IMR-90 (cell line): ENCODE measurements at regions not wholly inside any gene's neighbourhood (a gene's known extent, or its start where the extent isn't known, plus 50 kb on each side); places are given as distances from the start of the nearest gene placed in this dataset.

Source experiments
- ATAC-seq: fragments of 200-7000 bp; cut with Tn5 transposase; 2 replicates; pipeline ENCODE4 v1.9.1; 2020; ENCODE audit warnings: low read depth, mild to moderate bottlenecking, moderate library complexity
- BruUV-seq: library from RNA; stranded (reverse); fragments of 400-500 nt; replicated peaks from 2 replicates; lab custom pipeline; 2021; lab: Mats Ljungman, UMichigan
- CTCF ChIA-PET: fragments of 300-600 bp; formaldehyde crosslinking; extraction: SDS; loops from one replicate; lab custom pipeline; 2021; ENCODE audit warnings: antibody characterized with exemption; lab: Yijun Ruan, JAX
- POLR2A ChIA-PET: fragments of 300-600 bp; sonication (Branson Sonifier 250); formaldehyde crosslinking; loops from one replicate; lab custom pipeline; 2022; ENCODE audit warnings: antibody characterized with exemption; ENCODE audit not compliant: unreplicated experiment; lab: Charles Lee
- DNase-seq: peaks from one replicate; pipeline ENCODE4 v3.0.0; 2013
- H2AFZ ChIP-seq: replicated peaks from 2 replicates; pipeline ENCODE3; 2013; ENCODE audit warnings: low read length, mild to moderate bottlenecking; ENCODE audit not compliant: poor library complexity
- H2AK5ac ChIP-seq: 2 replicates; pipeline ENCODE4 v1.6.1; 2013; ENCODE audit warnings: low read depth, low read length, inconsistent platforms
- H2AK9ac ChIP-seq: replicated peaks from 2 replicates; pipeline ENCODE3; 2013; ENCODE audit warnings: mild to moderate bottlenecking, low read depth, low read length, moderate library complexity; ENCODE audit not compliant: poor library complexity
- H2BK120ac ChIP-seq: 2 replicates; pipeline ENCODE4 v1.6.1; 2013; ENCODE audit warnings: low read depth, low read length, inconsistent platforms
- H2BK15ac ChIP-seq: 3 replicates; pipeline ENCODE4 v1.6.1; 2013; ENCODE audit warnings: low read depth, low read length, inconsistent platforms
- H2BK20ac ChIP-seq: 2 replicates; pipeline ENCODE4 v1.6.1; 2013; ENCODE audit warnings: low read depth, mild to moderate bottlenecking, inconsistent platforms, low read length, moderate library complexity
- H2BK5ac ChIP-seq: 2 replicates; pipeline ENCODE4 v1.6.1; 2013; ENCODE audit warnings: mild to moderate bottlenecking, low read depth, low read length, inconsistent platforms; ENCODE audit not compliant: poor library complexity, severe bottlenecking
- H3K14ac ChIP-seq: replicated peaks from 2 replicates; pipeline ENCODE4 v1.6.1; 2013; ENCODE audit warnings: low read depth, low read length, inconsistent platforms
- H3K18ac ChIP-seq: 2 replicates; pipeline ENCODE4 v1.6.1; 2013; ENCODE audit warnings: low read depth, low read length, control low read depth
- H3K23ac ChIP-seq: 2 replicates; pipeline ENCODE4 v1.6.1; 2013; ENCODE audit warnings: low read depth, low read length, inconsistent platforms
- H3K27ac ChIP-seq: 2 replicates; pipeline ENCODE4 v1.5.1; 2013; ENCODE audit warnings: mild to moderate bottlenecking, control low read depth, low read length; ENCODE audit not compliant: insufficient read depth
- H3K27me3 ChIP-seq: 2 replicates; pipeline ENCODE4 v1.6.1; 2013; ENCODE audit warnings: low read length; ENCODE audit not compliant: control insufficient read depth, insufficient read depth
- H3K36me3 ChIP-seq: 2 replicates; pipeline ENCODE4 v1.6.1; 2013; ENCODE audit warnings: low read length, mixed read lengths; ENCODE audit not compliant: control insufficient read depth, insufficient read depth
- H3K4ac ChIP-seq: 2 replicates; pipeline ENCODE4 v1.6.1; 2013; ENCODE audit warnings: low read depth, low read length, inconsistent platforms
- H3K4me1 ChIP-seq: 2 replicates; pipeline ENCODE4 v1.6.1; 2013; ENCODE audit warnings: low read length, mixed read lengths; ENCODE audit not compliant: control insufficient read depth, insufficient read depth
- H3K4me2 ChIP-seq: 2 replicates; pipeline ENCODE4 v1.6.1; 2013; ENCODE audit warnings: low read depth, mild to moderate bottlenecking, control low read depth, low read length, moderate library complexity
- H3K4me3 ChIP-seq: 2 replicates; pipeline ENCODE4 v1.5.1; 2013; ENCODE audit warnings: low read depth, mild to moderate bottlenecking, control low read depth, low read length, moderate library complexity; ENCODE audit not compliant: insufficient read depth
- H3K56ac ChIP-seq: 2 replicates; pipeline ENCODE4 v1.6.1; 2013; ENCODE audit warnings: low read length, inconsistent platforms; ENCODE audit not compliant: insufficient read depth; ENCODE audit errors: extremely low read depth
- H3K79me1 ChIP-seq, 2 experiments: 2 replicates each; pipeline ENCODE4 v1.6.1; 2013; ENCODE audit warnings: low read length in 2 of 2, inconsistent platforms in 1 of 2, low read depth in 1 of 2
- H3K9ac ChIP-seq: 2 replicates; pipeline ENCODE4 v1.6.1; 2013; ENCODE audit warnings: low read depth, low read length, control low read depth
- H3K9me1 ChIP-seq: 2 replicates; pipeline ENCODE4 v1.6.1; 2013; ENCODE audit warnings: low read length, inconsistent platforms; ENCODE audit not compliant: insufficient read depth
- H3K9me3 ChIP-seq: 2 replicates; pipeline ENCODE4 v1.6.1; 2013; ENCODE audit warnings: low read length; ENCODE audit not compliant: control insufficient read depth, insufficient read depth
- H4K20me1 ChIP-seq: 2 replicates; pipeline ENCODE4 v1.6.1; 2013; ENCODE audit warnings: low read length, inconsistent platforms; ENCODE audit not compliant: insufficient read depth
- H4K5ac ChIP-seq: 2 replicates; pipeline ENCODE4 v1.6.1; 2013; ENCODE audit warnings: mild to moderate bottlenecking, low read depth, low read length, control low read depth
- H4K8ac ChIP-seq, 2 experiments: 2 replicates each; pipeline ENCODE4 v1.6.1; 2013; ENCODE audit warnings: low read depth in 2 of 2, low read length in 2 of 2, control low read depth in 1 of 2, inconsistent platforms in 1 of 2
- H4K91ac ChIP-seq: 2 replicates; pipeline ENCODE4 v1.6.1; 2013; ENCODE audit warnings: low read depth, low read length, inconsistent platforms; ENCODE audit not compliant: insufficient read depth
- MXI1 ChIP-seq: IDR thresholded peaks from 2 replicates; pipeline ENCODE4 v1.6.1; 2012; ENCODE audit warnings: low read depth, mild to moderate bottlenecking, low read length, moderate library complexity, borderline replicate concordance
- SMC3 ChIP-seq: fragments of 150-350 bp; IDR thresholded peaks from 2 replicates; pipeline ENCODE4 v1.6.1; 2016; ENCODE audit warnings: low read depth, mild to moderate bottlenecking, antibody characterized with exemption, low read length, moderate library complexity
- WGBS, 2 experiments: methylation state at CpG; one replicate each; pipeline versions ENCODE4 v1.1.5 to v1.1.7; 2013; ENCODE audit warnings: missing lambda C conversion rate in 2 of 2; ENCODE audit not compliant: insufficient read length in 1 of 2; ENCODE audit errors: extremely low coverage in 2 of 2; 5-methylcytosine and 5-hydroxymethylcytosine counted together
- dilution Hi-C: fragments of 300-500 bp; cut with HindIII; formaldehyde crosslinking; loops from one replicate; pipeline ENCODE4 v1.14.3; 2018; ENCODE audit warnings: low sequenced_read_pairs; ENCODE audit not compliant: unreplicated experiment
- in situ Hi-C: fragments of 300-500 bp; cut with MboI; formaldehyde crosslinking; loops from 3 replicates; pipeline ENCODE4 v1.14.3; 2019; ENCODE audit warnings: low sequenced_read_pairs, inconsistent platforms, mixed read lengths
- intact Hi-C: fragments of 100-400 bp; cut with micrococcal nuclease; formaldehyde crosslinking; loops from 2 replicates; pipeline ENCODE4 v1.10.0; 2022
- TF ChIP-seq, protein P1 (sequence below): fragments of 150-350 bp; IDR thresholded peaks from 2 replicates; pipeline ENCODE4 v1.6.1; 2016; ENCODE audit warnings: low read depth, mild to moderate bottlenecking, low read length, moderate library complexity, borderline replicate concordance

DNA sequence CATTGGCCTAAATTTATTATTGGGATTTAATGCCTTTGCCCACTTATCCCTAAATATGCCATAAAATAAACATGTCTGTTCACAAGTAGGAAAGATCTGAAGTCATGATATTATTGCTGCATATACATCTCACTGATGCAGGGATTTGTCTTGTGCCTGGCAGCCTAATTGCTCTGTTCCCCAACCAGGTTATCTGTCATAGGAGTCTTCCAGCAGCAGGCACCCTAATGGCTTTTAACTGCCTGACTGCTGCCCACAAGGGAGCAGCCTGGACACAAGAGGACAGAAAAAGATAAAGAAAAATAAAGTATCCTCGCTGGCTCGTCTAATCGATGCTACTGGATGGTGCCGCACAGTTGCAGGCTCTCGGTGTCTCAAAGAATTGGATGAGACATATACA is 337.6 kb upstream of the FAR2 start:
- Histone ChIP-seq H3K14ac (no peak overlapping the region), H3K23ac (no peak overlapping the region), H2BK5ac (no peak overlapping the region), H3K9me3 (peaks cover 2% of the 10 kb centered on the region), H3K9ac (no peak overlapping the region), H3K79me1 (no peaks in the 10 kb centered on the region), H2BK15ac (no peak overlapping the region), H3K4me3 (no peak overlapping the region), H4K8ac (no peak overlapping the region), H3K36me3 (no peaks in the 10 kb centered on the region), H3K4me1 (no peaks in the 10 kb centered on the region), H3K27me3 (no peaks in the 10 kb centered on the region), H3K4me2 (no peak overlapping the region), H4K5ac (no peak overlapping the region), H2AK9ac (no peak overlapping the region), H3K9me1 (no peaks in the 10 kb centered on the region), H2AFZ (no peak overlapping the region), H3K56ac (no peak overlapping the region), H4K20me1 (no peaks in the 10 kb centered on the region), H2AK5ac (no peak overlapping the region), H3K4ac (no peak overlapping the region), H3K18ac (no peak overlapping the region), H3K27ac (no peak overlapping the region), H2BK20ac (no peak overlapping the region), H2BK120ac (no peak overlapping the region), H4K91ac (no peak overlapping the region)
- ChIA-PET POLR2A (no interaction called here), CTCF (no interaction called here)
- dilution Hi-C loops (no loop called here), in situ Hi-C loops (no loop called here), intact Hi-C loops (no loop called here)
- TF ChIP-seq, protein P1, sequence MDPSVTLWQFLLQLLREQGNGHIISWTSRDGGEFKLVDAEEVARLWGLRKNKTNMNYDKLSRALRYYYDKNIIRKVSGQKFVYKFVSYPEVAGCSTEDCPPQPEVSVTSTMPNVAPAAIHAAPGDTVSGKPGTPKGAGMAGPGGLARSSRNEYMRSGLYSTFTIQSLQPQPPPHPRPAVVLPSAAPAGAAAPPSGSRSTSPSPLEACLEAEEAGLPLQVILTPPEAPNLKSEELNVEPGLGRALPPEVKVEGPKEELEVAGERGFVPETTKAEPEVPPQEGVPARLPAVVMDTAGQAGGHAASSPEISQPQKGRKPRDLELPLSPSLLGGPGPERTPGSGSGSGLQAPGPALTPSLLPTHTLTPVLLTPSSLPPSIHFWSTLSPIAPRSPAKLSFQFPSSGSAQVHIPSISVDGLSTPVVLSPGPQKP: no peak
- no peak for TF ChIP-seq SMC3
- TF ChIP-seq MXI1: no peak
- ATAC-seq: no peak
- BruUV-seq: no TSS peak
- no peak for DNase-seq
- 68% methylated on average over 5 of the region's 5 CpGs; no CpG with 5 or more reads in 1 of the 2 experiments for WGBS, 2 experiments
